Neutrophil (primary cell): ENCODE measurements at regions not wholly inside any gene's neighbourhood (a gene's known extent, or its start where the extent isn't known, plus 50 kb on each side); places are given as distances from the start of the nearest gene placed in this dataset.

ENCODE experiments used
- H3K27ac ChIP-seq: fragments of 200-600 bp; sonication (generic); 2 replicates; pipeline ENCODE4 v1.5.1; 2016; ENCODE audit warnings: mild to moderate bottlenecking, moderate library complexity
- H3K27me3 ChIP-seq: fragments of 200-600 bp; sonication (generic); 2 replicates; pipeline ENCODE4 v1.6.0; 2016; ENCODE audit warnings: mild to moderate bottlenecking
- H3K36me3 ChIP-seq: fragments of 200-600 bp; sonication (generic); 2 replicates; pipeline ENCODE4 v1.5.1; 2017
- H3K4me1 ChIP-seq, 2 experiments: fragments of 200-600 bp in 1 of 2; sonication (generic) in 1 of 2; 1 replicate in 1 of 2; 2 replicates in 1 of 2; pipeline versions ENCODE4 v1.5.1 to v1.6.1; 2013 to 2016; ENCODE audit warnings: low read depth in 1 of 2, low read length in 1 of 2, mild to moderate bottlenecking in 1 of 2, moderate library complexity in 1 of 2; ENCODE audit not compliant: control insufficient read depth in 1 of 2, insufficient read depth in 1 of 2
- H3K4me3 ChIP-seq, 2 experiments: fragments of 200-600 bp in 1 of 2; sonication (generic) in 1 of 2; 1 replicate in 1 of 2; 2 replicates in 1 of 2; pipeline ENCODE4 v1.5.1; 2013 to 2016; ENCODE audit warnings: low read depth in 1 of 2, low read length in 1 of 2, mild to moderate bottlenecking in 1 of 2, moderate library complexity in 1 of 2
- H3K9me3 ChIP-seq: fragments of 200-600 bp; sonication (generic); 2 replicates; pipeline ENCODE4 v1.5.1; 2016
- CTCF ChIP-seq: fragments of 200-600 bp; sonication (generic); IDR thresholded peaks from 2 replicates; pipeline ENCODE4 v1.5.1; 2016; ENCODE audit warnings: antibody characterized with exemption

- no peak overlapping the region for H3K4me3 ChIP-seq
- H3K9me3 ChIP-seq = no peaks in the 10 kb centered on the region
- no peak for TF ChIP-seq CTCF
- H3K27me3 ChIP-seq = no peaks in the 10 kb centered on the region
- H3K36me3 ChIP-seq = no peaks in the 10 kb centered on the region
- no peak overlapping the region for H3K27ac ChIP-seq
- no peaks in the 10 kb centered on the region for H3K4me1 ChIP-seq
Measured at GRCh38 chr9:86659413-86660046, 287.8 kb downstream of the GAS1 start.

GRCh38 chr9:86655147-86655546 lies 292.2 kb downstream of the GAS1 start:
- Histone ChIP-seq H3K36me3 (no peaks in the 10 kb centered on the region), H3K27me3 (no peaks in the 10 kb centered on the region), H3K4me3 (no peak overlapping the region), H3K4me1 (no peaks in the 10 kb centered on the region), H3K27ac (no peak overlapping the region), H3K9me3 (no peaks in the 10 kb centered on the region)
- no peak for TF ChIP-seq CTCF

- no peak for TF ChIP-seq CTCF
- no peak overlapping the region for H3K4me3 ChIP-seq
- H3K4me1 ChIP-seq = no peaks in the 10 kb centered on the region
- no peaks in the 10 kb centered on the region for H3K27me3 ChIP-seq
- no peaks in the 10 kb centered on the region for H3K9me3 ChIP-seq
- H3K27ac ChIP-seq = no peak overlapping the region
- no peaks in the 10 kb centered on the region for H3K36me3 ChIP-seq
Measured at GRCh38 chr9:86653466-86653865, 293.8 kb downstream of the GAS1 start.

GRCh38 chr9:86652736-86653135 lies 294.6 kb downstream of the GAS1 start:
- Histone ChIP-seq H3K9me3 (no peaks in the 10 kb centered on the region), H3K27me3 (no peaks in the 10 kb centered on the region), H3K4me1 (no peaks in the 10 kb centered on the region), H3K4me3 (no peak overlapping the region), H3K36me3 (no peaks in the 10 kb centered on the region), H3K27ac (no peak overlapping the region)
- no peak for TF ChIP-seq CTCF

- H3K4me3 ChIP-seq = no peak overlapping the region
- no peaks in the 10 kb centered on the region for H3K36me3 ChIP-seq
- H3K9me3 ChIP-seq = no peaks in the 10 kb centered on the region
- no peak for TF ChIP-seq CTCF
- H3K27ac ChIP-seq = no peak overlapping the region
- no peaks in the 10 kb centered on the region for H3K27me3 ChIP-seq
- no peaks in the 10 kb centered on the region for H3K4me1 ChIP-seq
Measured at GRCh38 chr9:86649913-86650312, 295.7 kb upstream of the TUT7 start.

- H3K9me3 ChIP-seq = no peaks in the 10 kb centered on the region
- no peak for TF ChIP-seq CTCF
- no peak overlapping the region for H3K4me3 ChIP-seq
- no peaks in the 10 kb centered on the region for H3K27me3 ChIP-seq
- H3K4me1 ChIP-seq = no peaks in the 10 kb centered on the region
- H3K27ac ChIP-seq = no peak overlapping the region
- no peaks in the 10 kb centered on the region for H3K36me3 ChIP-seq
Measured at GRCh38 chr9:86648828-86649170, 294.6 kb upstream of the TUT7 start.
